Right forelimb (tissue), 1 donor: ENCODE measurements at regions not wholly inside any gene's neighbourhood (a gene's known extent, or its start where the extent isn't known, plus 50 kb on each side); places are given as distances from the start of the nearest gene placed in this dataset.

Source experiments
- DNase-seq: peaks from one replicate; pipeline ENCODE4 v3.0.0-alpha.2; 2018

- DNase-seq, result no peak
These were observed 168.6 kb downstream of the TRIM33 start for GRCh38 chr1:114342376-114342775.

- DNase-seq, result no peak
These were observed 169.1 kb downstream of the TRIM33 start for GRCh38 chr1:114341856-114342255.

GRCh38 chr1:114341299-114341698 is 169.7 kb downstream of the TRIM33 start:
- DNase-seq, result no peak

GRCh38 chr1:114340892-114341291 is 170.1 kb downstream of the TRIM33 start:
- no peak for DNase-seq

- DNase-seq, result no peak
These were observed 171.6 kb downstream of the TRIM33 start for GRCh38 chr1:114339379-114339778.

DNA sequence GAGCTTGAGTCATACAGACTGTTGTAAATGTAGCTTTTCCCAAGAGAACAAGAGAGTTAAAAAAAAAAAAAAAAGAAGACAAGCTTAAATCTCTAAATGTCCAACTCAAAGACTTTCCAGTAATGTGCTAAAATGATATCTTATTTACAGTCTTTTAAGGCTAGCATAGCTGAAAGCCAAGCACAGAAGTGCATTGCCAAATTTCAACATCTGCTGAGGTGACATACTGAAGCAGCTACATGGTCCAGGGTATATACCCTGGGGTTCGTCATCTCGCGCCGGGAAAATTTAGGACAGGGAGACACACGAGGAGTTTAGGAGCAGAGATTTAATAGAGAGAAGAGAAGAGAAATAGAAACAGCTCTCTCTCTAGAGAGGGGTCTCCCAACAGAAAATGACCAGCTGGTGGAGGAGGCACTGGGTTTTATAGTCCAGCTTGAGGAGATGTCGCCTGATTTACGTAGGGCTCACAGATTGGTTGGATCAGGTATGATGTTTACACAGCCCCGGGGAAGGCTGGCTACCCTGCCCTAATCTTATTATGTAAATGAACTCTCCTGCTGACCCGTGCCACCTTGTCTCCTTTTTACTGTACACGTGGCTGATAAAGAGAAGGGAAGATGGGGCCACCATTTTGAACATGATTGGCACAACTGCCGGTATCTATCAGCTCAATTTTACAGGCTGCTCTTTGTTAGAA is 172.7 kb downstream of the TRIM33 start:
- DNase-seq, result no peak

DNA sequence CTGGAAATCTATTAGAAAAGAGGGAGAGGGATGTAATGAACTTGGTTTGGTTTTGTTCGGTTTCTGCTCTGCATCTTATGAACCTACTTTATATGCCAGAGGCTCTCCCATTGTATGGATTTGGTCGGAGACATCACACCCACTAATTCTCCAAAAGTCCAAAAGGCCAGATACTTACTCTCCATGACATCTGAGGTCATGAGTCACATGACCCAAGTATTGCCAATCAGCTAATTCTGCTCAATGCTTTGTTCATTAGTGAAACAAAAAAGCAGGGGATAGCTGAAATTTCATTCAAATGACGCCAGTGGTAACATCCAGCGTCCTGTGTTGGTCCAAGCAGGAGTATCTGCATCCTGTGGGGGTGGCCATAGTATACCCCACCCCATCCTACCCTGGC is 173.6 kb downstream of the TRIM33 start:
- no peak for DNase-seq

DNA sequence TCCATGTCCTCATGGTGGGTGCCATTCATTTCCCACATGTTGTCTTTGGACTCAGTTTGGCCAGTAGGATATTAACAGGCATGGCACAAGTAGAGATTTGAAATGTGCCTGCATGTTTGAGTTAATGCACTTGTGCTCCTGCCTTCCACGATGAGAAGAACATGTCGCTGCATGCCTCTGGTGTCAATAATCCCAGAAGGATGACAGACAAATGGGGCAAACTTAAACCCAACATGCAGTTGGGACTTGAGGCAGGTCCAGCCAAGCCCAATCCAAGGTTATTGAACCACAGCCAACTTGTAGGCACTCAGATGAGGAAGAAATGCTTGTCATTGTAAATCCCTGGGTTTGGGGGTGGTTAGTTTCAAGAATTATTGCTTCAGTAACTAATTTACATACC is 174.6 kb downstream of the TRIM33 start:
- DNase-seq, result no peak

DNA sequence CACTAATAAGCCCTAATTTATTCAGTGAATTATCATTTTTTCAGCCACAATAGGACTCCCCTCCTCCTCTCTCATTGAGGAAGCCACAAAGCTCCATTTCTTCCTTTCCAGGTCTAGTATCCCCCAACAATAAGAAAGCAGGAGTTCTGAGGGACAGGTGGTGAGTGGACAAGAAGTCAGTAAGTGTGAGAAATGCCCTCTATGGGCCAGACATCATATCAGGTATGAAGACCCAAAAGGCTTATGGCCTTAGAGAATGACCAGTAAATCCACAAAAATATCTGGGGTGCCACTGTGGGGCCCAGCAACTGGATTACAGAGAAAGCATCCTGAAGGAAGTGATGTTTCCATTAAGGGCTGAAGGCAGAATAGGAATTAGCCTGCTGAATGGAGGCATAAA is 175.7 kb downstream of the TRIM33 start:
- DNase-seq, result no peak

DNA sequence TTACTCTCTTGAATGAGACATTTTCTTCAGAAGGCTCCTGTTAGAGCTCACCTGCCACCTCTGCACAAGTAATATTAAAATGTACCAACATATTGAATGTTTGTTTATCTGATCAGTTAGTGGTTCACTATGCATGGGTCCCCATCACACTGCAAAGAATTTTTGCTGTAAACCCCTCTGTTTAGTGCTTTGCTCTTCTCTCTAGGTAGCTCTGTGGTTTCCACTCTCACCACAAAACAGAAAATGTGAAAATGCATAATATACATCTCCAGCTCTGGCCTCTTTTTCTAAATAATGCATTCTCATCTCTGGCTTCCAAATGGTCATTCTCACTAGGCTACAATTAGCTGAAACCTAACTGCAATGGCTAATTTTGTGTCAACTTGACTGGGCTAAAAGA is 176.7 kb downstream of the TRIM33 start:
- no peak for DNase-seq

- DNase-seq, result no peak
These were observed 177.3 kb downstream of the TRIM33 start for GRCh38 chr1:114333690-114334089.

DNA sequence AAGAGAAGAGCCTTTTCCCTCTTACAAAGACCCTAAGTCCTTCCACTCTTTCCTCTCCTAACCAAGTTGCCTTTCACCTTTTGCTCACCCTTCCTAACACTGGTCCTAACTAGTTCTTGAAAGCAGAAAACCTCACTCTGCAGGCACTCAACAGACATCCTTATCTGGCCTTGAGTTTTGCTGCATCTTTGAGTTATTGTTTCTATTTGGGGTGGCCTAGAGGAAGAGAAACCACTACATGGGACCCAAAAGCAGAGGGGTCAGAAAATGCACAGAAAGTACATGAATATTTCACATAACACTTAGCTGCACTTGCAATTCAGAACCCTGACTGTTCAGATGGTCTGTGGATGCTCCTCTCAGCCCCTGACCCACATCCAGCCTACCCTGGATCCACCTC is 178.3 kb upstream of the SYT6 start:
- no peak for DNase-seq

DNA sequence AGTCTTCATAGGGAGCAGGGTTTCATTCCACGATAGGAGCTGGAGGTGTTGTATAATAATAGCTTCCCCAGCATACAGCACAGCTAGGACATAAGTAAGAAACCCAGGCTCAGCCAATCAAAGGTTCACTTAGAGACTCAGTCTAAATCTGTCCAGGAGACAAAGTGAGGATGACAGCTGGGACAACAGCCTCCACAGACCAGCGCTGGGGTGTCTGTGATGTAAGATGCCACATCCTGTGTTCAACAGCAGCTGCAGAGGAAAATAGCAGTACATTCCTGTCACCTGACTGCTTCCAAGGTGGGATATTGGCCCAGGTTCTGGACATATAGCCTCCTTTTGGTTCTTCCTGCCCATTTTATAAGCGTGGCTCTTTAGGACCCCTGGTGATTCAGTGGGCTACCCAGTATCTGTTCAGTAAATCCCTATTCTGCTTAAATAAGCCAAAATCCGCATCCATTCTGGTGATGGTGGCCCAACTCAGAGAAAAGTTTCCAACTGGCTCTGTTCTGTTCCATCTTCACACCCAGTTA is 176.8 kb upstream of the SYT6 start:
- DNase-seq, result no peak

DNA sequence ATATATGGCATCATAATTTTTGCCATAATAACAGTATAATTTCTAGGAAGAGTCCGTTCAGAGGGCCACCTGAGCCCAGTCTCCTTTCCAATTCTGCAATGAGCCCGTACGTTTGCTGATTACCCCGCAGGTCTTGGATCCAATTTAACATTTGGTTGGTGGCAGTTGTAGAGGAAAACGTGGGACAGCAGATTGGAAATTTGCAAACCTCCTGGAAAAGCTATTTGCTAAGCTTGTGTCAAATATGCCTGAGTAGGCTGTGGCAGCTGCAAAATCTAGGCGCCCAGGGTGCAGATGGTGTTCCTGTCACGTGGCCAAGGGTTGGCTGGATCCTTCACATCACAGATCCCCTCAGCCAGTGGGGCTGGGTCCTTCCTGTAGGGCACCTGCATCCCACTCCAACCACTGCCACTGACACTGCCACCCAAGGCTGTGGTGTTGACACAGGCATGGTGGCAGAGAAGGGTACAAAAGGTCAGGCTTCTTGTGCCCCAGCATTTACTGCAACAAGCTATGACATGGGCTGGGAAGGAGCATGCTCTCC is 174.8 kb upstream of the SYT6 start:
- DNase-seq, result peak; percentile 29

- DNase-seq, result no peak
These were observed 170.9 kb upstream of the SYT6 start for GRCh38 chr1:114324662-114324965.

DNA sequence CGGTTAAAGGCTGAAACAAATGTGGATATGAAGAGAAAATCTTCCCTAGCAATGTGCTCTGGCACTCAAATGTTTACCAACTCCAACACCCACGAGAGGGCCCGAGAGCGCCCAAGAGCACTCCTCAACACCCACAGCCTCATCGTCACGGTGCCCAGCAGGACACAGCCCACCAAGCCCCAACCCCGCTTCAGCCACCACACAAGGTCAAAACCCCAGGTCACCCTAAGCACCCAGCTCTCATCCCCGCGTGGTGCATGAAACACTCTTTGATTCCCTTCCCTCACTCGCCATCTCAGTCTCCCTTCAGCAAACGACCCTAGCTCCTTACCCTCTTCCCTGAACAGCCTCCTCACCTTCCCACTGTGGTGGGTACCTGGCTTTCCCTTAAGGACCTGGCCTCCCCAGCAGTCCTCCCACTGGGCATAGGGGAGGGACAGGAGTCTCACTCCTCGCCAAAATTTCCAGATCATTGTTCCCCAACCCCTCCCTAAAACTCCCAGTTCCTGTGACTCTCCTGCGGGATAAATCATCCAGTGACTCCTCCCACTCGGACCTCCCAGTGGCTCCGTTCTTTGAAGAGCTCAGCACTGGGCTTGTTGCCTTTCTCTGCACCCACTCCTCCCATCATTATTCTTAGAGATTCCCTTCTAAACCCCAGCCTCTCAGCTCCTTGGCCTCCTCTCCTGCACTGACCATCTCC is 170.4 kb upstream of the SYT6 start:
- no peak for DNase-seq

DNA sequence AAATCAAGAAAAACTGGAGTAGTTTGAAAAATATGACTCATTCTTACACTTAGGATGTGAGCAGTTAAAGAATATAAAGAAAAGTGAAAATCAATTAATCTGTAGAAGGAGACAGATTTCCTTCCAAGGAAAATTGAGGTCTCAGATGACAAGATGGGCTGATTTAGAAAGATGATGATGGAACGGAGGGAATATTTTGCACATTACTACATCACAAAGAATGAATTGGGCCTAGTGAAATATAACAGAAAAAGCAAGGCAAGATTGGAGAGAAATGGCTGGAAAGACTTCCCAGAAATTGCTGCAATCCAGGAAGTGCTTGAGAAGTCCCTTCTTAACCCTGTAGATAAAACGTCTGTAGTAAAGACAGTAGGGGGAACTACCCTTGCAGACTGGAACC is 169.1 kb upstream of the SYT6 start:
- DNase-seq, result no peak

DNA sequence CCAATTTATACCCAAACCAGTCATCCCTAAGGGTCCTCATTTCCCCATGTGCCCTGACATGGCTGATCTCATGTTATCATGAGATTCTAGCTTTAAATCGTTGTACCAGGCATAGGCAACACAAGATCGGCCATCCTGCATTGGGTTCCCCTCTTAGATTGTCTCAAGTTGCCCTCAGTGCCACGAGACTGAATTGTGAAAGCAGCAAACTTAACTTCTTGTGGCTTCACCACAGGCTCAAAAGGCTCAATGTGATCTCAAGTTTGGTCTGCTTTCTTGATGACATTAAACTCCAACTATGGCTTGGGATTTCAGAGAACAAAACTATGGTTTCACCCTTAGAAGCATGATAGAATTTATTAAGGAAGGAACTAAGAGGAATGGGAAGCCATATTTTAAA is 168.5 kb upstream of the SYT6 start:
- DNase-seq, result no peak

- no peak for DNase-seq
These were observed 166.9 kb upstream of the SYT6 start for GRCh38 chr1:114320586-114320985.

GRCh38 chr1:114319418-114319817 is 165.7 kb upstream of the SYT6 start:
- no peak for DNase-seq

GRCh38 chr1:114318961-114319360 is 165.3 kb upstream of the SYT6 start:
- no peak for DNase-seq

GRCh38 chr1:114316204-114316603 is 162.5 kb upstream of the SYT6 start:
- DNase-seq, result no peak

DNA sequence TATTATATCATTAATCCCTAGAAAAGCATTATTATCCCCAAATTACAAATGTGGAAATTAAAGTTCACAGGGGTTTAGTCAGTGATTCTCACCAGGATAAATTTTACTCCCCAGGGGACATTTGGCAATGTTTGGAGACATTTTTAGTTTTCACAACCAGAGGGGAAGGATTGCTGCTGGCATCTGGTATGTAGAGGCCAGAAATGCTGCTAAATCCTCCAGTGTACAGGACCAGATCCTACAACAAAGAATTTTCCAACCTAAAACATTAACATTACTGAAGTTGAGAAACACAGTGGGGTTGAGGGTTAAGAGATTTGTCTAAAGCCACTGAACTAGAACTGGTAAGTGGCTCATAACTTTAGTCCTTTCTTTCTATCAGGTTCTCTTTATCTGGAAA is 162.0 kb upstream of the SYT6 start:
- DNase-seq, result no peak

DNA sequence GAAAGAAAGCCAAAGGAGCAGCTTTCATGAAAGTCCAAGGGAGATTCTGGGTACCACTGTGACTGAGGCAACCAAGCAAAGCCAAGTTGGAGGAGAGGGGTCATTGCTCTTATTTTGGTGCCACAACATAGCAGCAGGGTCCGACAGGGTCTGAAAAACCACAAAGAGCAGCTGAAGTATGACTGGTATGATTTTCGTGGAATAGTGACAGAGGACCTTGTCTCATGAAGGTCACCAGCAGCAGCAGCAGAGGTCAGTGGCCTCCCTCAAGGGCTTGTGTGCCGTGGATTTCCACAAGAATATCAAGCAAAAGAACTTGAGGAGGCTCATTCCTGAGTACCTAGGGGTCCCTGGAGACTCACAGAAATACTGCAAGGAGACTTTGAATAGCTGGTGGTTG is 160.9 kb upstream of the SYT6 start:
- no peak for DNase-seq

- no peak for DNase-seq
These were observed 160.4 kb upstream of the SYT6 start for GRCh38 chr1:114314098-114314497.
